Ishikawa (cell line): ENCODE measurements at regions not wholly inside any gene's neighbourhood (a gene's known extent, or its start where the extent isn't known, plus 50 kb on each side); places are given as distances from the start of the nearest gene placed in this dataset.

ENCODE experiments used
- CEBPB ChIP-seq: IDR thresholded peaks from 2 replicates; pipeline ENCODE4 v1.6.1; 2012
- EP300 ChIP-seq: IDR thresholded peaks from 2 replicates; pipeline ENCODE4 v1.6.1; 2012; ENCODE audit warnings: borderline replicate concordance
- FOXM1 ChIP-seq: IDR thresholded peaks from 2 replicates; pipeline ENCODE4 v1.6.1; 2012; ENCODE audit warnings: low read depth, borderline replicate concordance
- TCF12 ChIP-seq: IDR thresholded peaks from 2 replicates; pipeline ENCODE4 v1.6.1; 2012; ENCODE audit warnings: low read depth

DNA sequence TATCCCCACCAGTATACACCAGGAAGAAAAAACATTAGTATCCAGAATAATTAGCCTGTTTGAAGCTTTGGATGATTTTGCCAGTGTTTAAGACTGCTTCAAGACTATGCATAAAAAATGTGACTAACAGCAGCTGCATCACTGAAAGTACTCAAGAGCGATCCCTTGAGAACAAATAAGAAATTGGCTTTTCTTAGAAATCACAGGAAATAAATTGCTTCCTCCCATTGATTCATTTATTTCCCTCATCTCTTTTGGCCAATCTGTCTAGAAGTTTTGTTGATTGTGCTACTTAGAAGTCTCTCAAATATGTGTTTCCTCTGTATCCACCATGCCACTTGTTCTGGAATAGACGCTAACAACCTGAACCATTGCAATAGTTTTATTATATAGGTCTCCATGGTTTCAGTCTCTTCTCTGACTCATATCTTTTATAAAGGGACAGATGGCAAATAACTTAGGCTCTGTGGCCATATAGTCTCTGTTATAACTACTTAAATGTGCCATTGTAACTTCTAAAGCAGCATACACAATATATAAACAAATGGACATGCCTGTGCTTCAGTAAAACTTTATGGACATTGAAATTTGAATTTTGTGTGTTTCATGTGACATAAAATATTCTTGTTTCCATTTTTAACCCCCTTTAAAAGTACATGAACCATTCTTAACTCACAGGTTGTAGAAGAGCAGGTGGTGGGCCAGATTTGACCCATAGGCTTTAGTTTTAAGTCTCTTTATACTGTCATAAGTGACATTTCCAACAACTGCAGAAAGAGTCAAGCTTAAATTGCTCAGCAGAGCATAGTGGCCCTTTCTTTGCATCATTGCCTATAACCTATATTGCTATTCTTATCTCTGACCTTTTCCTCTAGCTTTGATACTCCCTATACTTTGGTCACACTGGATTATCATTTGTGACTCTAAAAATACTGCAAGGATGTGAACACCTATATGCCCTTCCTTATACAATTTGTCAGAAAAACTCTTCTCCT is 123.9 kb downstream of the MC4R start:
- no peak for TF ChIP-seq EP300
- no peak for TF ChIP-seq CEBPB
- TF ChIP-seq TCF12: no peak
- TF ChIP-seq FOXM1: no peak
